ENCODE measurements at regions not wholly inside any gene's neighbourhood (a gene's known extent, or its start where the extent isn't known, plus 50 kb on each side); places are given as distances from the start of the nearest gene placed in this dataset.

DNA sequence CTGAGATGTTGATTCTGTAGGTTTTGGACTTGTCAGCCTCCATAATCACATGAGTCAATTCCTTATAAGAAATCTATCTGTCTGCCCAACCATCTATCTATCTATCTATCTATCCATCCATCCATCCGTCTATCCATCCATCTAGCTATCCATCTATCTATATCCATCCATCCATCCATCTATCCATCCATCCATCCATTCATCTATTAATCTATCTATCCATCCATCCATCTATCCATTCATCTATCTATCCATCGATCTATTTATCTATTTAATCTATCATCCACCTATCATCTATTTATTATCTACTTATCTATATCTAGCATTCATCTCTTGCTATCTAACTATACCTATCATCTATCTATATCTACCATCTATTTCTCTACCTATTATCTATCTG, 357.2 kb upstream of the ZNF507 start:
- intact Hi-C loops (cut with micrococcal nuclease) (no loop called here), dilution Hi-C loops (cut with HindIII; ENCODE audit: low sequenced_read_pairs, unreplicated experiment) (no loop called here), in situ Hi-C loops (cut with MboI; ENCODE audit: low sequenced_read_pairs) (no loop called here)
- Histone ChIP-seq H3K27me3 (ENCODE audit: control insufficient read depth, insufficient read depth, low read length) (no peaks in the 10 kb centered on the region), H3K18ac (ENCODE audit: low read depth, low read length) (no peak overlapping the region), H3K23ac (ENCODE audit: low read depth, low read length) (no peak overlapping the region), H2BK15ac (ENCODE audit: low read depth, low read length) (no peak overlapping the region), H3K56ac (ENCODE audit: extremely low read depth, insufficient read depth, low read length) (no peak overlapping the region), H3K14ac (replicated peaks; ENCODE audit: low read depth, low read length) (no peak overlapping the region), H3K36me3 (ENCODE audit: control insufficient read depth, insufficient read depth, low read length) (no peaks in the 10 kb centered on the region), H4K91ac (ENCODE audit: insufficient read depth, low read depth, low read length) (no peak overlapping the region), H2AK9ac (replicated peaks; ENCODE audit: low read depth, low read length, poor library complexity) (no peak overlapping the region), H2AK5ac (ENCODE audit: low read depth, low read length) (no peak overlapping the region), H3K9me3 (ENCODE audit: control insufficient read depth, insufficient read depth, low read length) (peaks cover 13% of the 10 kb centered on the region), H3K27ac (ENCODE audit: insufficient read depth, low read length) (no peak overlapping the region), H3K79me1 (ENCODE audit: low read depth in 1 of 2, low read length in 2 of 2) (no peaks in the 10 kb centered on the region), H3K9ac (ENCODE audit: low read depth, low read length) (no peak overlapping the region), H3K4me2 (ENCODE audit: low read depth, low read length) (no peak overlapping the region), H4K20me1 (ENCODE audit: insufficient read depth, low read length) (no peaks in the 10 kb centered on the region), H2BK5ac (ENCODE audit: low read depth, low read length, poor library complexity, severe bottlenecking) (no peak overlapping the region), H3K9me1 (ENCODE audit: insufficient read depth, low read length) (no peaks in the 10 kb centered on the region), H2BK20ac (ENCODE audit: low read depth, low read length) (no peak overlapping the region), H3K4ac (ENCODE audit: low read depth, low read length) (no peak overlapping the region), H3K4me1 (ENCODE audit: control insufficient read depth, insufficient read depth, low read length) (no peaks in the 10 kb centered on the region), H4K8ac (ENCODE audit: low read depth in 2 of 2, low read length in 2 of 2) (no peak overlapping the region), H3K4me3 (ENCODE audit: insufficient read depth, low read depth, low read length) (no peak overlapping the region), H4K5ac (ENCODE audit: low read depth, low read length) (no peak overlapping the region), H2BK120ac (ENCODE audit: low read depth, low read length) (no peak overlapping the region), H2AFZ (replicated peaks; ENCODE audit: low read length, poor library complexity) (no peak overlapping the region)
- ChIA-PET POLR2A (ENCODE audit: unreplicated experiment) (no interaction called here), CTCF (no interaction called here)
- 50 to 100% methylated on average over 1 of the region's 2 CpGs for WGBS, 2 experiments (ENCODE audit: extremely low coverage in 2 of 2, insufficient read length in 1 of 2)
- DNase-seq, result no peak
- ATAC-seq (ENCODE audit: low read depth), result no peak
- TF ChIP-seq CHD1 (IDR thresholded peaks at IDR 0.05; ENCODE audit: low read depth, low read length), result no peak
- TF ChIP-seq NFE2L2 (IDR thresholded peaks at IDR 0.05; ENCODE audit: low read depth, low read length), result no peak
- TF ChIP-seq MAFK (IDR thresholded peaks at IDR 0.05; ENCODE audit: low read depth, low read length), result no peak
- TF ChIP-seq, protein P1, sequence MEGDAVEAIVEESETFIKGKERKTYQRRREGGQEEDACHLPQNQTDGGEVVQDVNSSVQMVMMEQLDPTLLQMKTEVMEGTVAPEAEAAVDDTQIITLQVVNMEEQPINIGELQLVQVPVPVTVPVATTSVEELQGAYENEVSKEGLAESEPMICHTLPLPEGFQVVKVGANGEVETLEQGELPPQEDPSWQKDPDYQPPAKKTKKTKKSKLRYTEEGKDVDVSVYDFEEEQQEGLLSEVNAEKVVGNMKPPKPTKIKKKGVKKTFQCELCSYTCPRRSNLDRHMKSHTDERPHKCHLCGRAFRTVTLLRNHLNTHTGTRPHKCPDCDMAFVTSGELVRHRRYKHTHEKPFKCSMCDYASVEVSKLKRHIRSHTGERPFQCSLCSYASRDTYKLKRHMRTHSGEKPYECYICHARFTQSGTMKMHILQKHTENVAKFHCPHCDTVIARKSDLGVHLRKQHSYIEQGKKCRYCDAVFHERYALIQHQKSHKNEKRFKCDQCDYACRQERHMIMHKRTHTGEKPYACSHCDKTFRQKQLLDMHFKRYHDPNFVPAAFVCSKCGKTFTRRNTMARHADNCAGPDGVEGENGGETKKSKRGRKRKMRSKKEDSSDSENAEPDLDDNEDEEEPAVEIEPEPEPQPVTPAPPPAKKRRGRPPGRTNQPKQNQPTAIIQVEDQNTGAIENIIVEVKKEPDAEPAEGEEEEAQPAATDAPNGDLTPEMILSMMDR (conservative IDR thresholded peaks at IDR 0.05; ENCODE audit: low read depth, low read length), result no peak
- no peak for TF ChIP-seq RFX5 (IDR thresholded peaks at IDR 0.05; ENCODE audit: low read depth, low read length)
- TF ChIP-seq MXI1 (IDR thresholded peaks at IDR 0.05; ENCODE audit: borderline replicate concordance, low read depth, low read length), result no peak
- no peak for TF ChIP-seq RCOR1 (IDR thresholded peaks at IDR 0.05; ENCODE audit: insufficient replicate concordance, low read length)
- TF ChIP-seq MAZ (IDR thresholded peaks at IDR 0.05; ENCODE audit: borderline replicate concordance, low read depth, low read length), result no peak
- TF ChIP-seq SMC3 (IDR thresholded peaks at IDR 0.05; ENCODE audit: low read depth, low read length), result no peak
- TF ChIP-seq USF2 (IDR thresholded peaks at IDR 0.05; ENCODE audit: low read depth, low read length), result no peak
- BruUV-seq (replicated peaks), result no TSS peak

All from IMR-90 (cell line).